MCF 10A (cell line): ENCODE measurements at regions not wholly inside any gene's neighbourhood (a gene's known extent, or its start where the extent isn't known, plus 50 kb on each side); places are given as distances from the start of the nearest gene placed in this dataset.
A peak's percentile ranks its signal among the peaks of the same experiment; 100 is the strongest.

Experiments used
- BruUV-seq: library from RNA; stranded (reverse); fragments of 400-500 nt; replicated peaks from 2 replicates; lab custom pipeline; 2021; lab: Mats Ljungman, UMichigan
- CTCF ChIA-PET: fragments of 300-600 bp; sonication (Branson Sonifier 250); formaldehyde crosslinking; extraction: SDS; loops from one replicate; lab custom pipeline; 2021; ENCODE audit warnings: antibody characterized with exemption, inconsistent platforms; lab: Yijun Ruan, JAX
- POLR2A ChIA-PET: fragments of 300-600, 350-650 bp; sonication (Branson Sonifier 250); formaldehyde crosslinking; extraction: SDS; loops from one replicate; lab custom pipeline; 2020; ENCODE audit warnings: antibody characterized with exemption, inconsistent platforms; lab: Yijun Ruan, JAX
- DNase-seq: peaks from one replicate; pipeline ENCODE4 v3.0.0-alpha.2; 2018; ENCODE audit not compliant: unreplicated experiment
- H3K27ac Mint-ChIP-seq: one replicate; pipeline ENCODE4 v1.8.0; 2022; ENCODE audit warnings: mild to moderate bottlenecking, low read depth, mixed read lengths; ENCODE audit not compliant: unreplicated experiment
- H3K27me3 Mint-ChIP-seq: one replicate; pipeline ENCODE4 v1.8.0; 2022; ENCODE audit warnings: mixed read lengths; ENCODE audit not compliant: insufficient read depth, unreplicated experiment
- H3K36me3 Mint-ChIP-seq: one replicate; pipeline ENCODE4 v1.8.0; 2022; ENCODE audit warnings: mild to moderate bottlenecking, moderate library complexity, mixed read lengths; ENCODE audit not compliant: insufficient read depth, unreplicated experiment
- H3K4me1 Mint-ChIP-seq: one replicate; pipeline ENCODE4 v1.8.0; 2022; ENCODE audit warnings: mixed read lengths; ENCODE audit not compliant: insufficient read depth, unreplicated experiment
- H3K4me3 Mint-ChIP-seq: one replicate; pipeline ENCODE4 v1.8.0; 2022; ENCODE audit warnings: mild to moderate bottlenecking, moderate library complexity, mixed read lengths; ENCODE audit not compliant: unreplicated experiment
- H3K9me3 Mint-ChIP-seq: one replicate; pipeline ENCODE4 v1.8.0; 2022; ENCODE audit warnings: mixed read lengths; ENCODE audit not compliant: unreplicated experiment
- intact Hi-C: fragments of 100-400 bp; cut with micrococcal nuclease; formaldehyde crosslinking; loops from 2 replicates; pipeline ENCODE4 v1.14.1; 2022
- TF ChIP-seq, protein P1 (sequence below): fragments of 200-600 bp; IDR thresholded peaks from one replicate; pipeline ENCODE4 v1.8.0; 2022; ENCODE audit warnings: antibody characterized with exemption, mild to moderate bottlenecking; ENCODE audit not compliant: unreplicated experiment

DNA sequence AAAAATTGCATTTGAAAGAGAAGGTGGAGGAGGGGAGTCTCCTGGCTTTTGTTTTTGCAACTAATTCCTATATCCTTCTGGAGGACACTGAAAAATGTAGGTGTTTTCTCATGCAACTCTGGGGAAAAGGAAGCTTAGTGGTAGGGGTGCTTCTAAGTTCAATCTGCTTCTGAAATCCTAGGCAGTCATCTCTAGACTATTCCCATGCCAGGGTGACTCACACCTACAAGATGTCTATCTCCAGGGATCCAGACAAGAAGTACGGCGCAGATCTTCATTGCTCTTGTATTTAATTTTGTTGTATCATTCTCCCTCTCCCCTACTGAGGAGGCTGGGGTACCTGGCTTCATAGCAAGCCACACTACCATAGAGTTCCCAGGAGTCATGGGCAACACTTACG is 258.8 kb downstream of the PHF14 start:
- H3K27ac Mint-ChIP-seq = no peak overlapping the region
- TF ChIP-seq, protein P1, sequence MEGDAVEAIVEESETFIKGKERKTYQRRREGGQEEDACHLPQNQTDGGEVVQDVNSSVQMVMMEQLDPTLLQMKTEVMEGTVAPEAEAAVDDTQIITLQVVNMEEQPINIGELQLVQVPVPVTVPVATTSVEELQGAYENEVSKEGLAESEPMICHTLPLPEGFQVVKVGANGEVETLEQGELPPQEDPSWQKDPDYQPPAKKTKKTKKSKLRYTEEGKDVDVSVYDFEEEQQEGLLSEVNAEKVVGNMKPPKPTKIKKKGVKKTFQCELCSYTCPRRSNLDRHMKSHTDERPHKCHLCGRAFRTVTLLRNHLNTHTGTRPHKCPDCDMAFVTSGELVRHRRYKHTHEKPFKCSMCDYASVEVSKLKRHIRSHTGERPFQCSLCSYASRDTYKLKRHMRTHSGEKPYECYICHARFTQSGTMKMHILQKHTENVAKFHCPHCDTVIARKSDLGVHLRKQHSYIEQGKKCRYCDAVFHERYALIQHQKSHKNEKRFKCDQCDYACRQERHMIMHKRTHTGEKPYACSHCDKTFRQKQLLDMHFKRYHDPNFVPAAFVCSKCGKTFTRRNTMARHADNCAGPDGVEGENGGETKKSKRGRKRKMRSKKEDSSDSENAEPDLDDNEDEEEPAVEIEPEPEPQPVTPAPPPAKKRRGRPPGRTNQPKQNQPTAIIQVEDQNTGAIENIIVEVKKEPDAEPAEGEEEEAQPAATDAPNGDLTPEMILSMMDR = no peak
- POLR2A ChIA-PET = no interaction called here
- peaks cover 6% of the 10 kb centered on the region for H3K36me3 Mint-ChIP-seq
- peak; percentile 18 for DNase-seq
- H3K9me3 Mint-ChIP-seq = no peaks in the 10 kb centered on the region
- no peak overlapping the region for H3K4me3 Mint-ChIP-seq
- CTCF ChIA-PET = no interaction called here
- H3K27me3 Mint-ChIP-seq = no peaks in the 10 kb centered on the region
- intact Hi-C loops = no loop called here
- peaks cover 34% of the 10 kb centered on the region for H3K4me1 Mint-ChIP-seq
- no TSS peak for BruUV-seq

DNA sequence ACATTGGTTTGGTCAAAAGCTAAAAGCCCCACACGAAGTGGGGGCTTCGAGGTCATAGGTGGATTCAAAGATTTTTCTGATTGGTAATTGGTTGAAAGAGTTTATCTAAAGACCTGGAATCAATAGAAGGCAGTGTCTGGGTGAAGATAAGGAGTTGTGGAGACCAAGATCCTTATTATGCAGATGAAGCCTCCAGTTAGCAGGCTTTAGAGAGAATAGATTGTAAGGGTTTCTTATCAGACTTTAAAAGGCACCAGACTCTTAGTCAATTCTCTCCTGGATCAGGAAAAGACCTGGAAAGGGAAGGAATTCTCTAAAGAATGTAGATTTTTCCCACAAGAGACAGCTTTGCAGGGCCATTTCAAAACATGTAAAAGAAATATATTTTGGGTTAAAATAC is 260.2 kb downstream of the PHF14 start:
- H3K4me1 Mint-ChIP-seq = peaks cover 25% of the 10 kb centered on the region
- CTCF ChIA-PET = no interaction called here
- TF ChIP-seq, protein P1 = no peak

GRCh38 chr7:11235491-11235890 is 261.8 kb downstream of the PHF14 start:
- intact Hi-C loops = no loop called here
- BruUV-seq = no TSS peak
- TF ChIP-seq, protein P1 = no peak
- Mint-ChIP-seq H3K36me3 (peaks cover 6% of the 10 kb centered on the region), H3K27me3 (no peaks in the 10 kb centered on the region), H3K9me3 (no peaks in the 10 kb centered on the region), H3K4me1 (peaks cover 19% of the 10 kb centered on the region), H3K4me3 (no peak overlapping the region), H3K27ac (no peak overlapping the region)
- no peak for DNase-seq
- ChIA-PET POLR2A (no interaction called here), CTCF (no interaction called here)

More for the DNA sequence above, 260.2 kb downstream of the PHF14 start:
- H3K9me3 Mint-ChIP-seq = no peaks in the 10 kb centered on the region
- no peaks in the 10 kb centered on the region for H3K27me3 Mint-ChIP-seq
- no peak overlapping the region for H3K4me3 Mint-ChIP-seq
- no peak overlapping the region for H3K27ac Mint-ChIP-seq
- POLR2A ChIA-PET = no interaction called here
- intact Hi-C loops = no loop called here
- DNase-seq = no peak
- H3K36me3 Mint-ChIP-seq = peaks cover 6% of the 10 kb centered on the region
- no TSS peak for BruUV-seq

DNA sequence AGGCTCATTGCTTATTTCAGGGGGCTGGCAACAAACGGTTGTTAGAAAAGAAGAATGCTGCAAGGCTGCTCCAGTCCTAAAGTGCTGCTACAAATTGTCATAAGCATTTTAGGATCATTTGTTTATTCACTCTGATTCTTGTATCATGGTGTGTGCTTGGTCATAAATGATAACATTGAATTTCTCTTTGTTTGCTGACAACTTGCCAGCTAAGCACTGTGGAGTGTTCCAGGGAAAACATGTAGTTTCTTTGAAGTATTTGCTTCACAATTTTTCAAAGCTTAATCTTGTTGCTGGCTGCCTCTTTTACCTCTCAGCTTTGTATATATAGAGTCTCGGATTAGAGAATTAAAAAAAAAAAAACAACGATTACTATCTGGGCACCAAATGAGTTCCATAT is 263.0 kb downstream of the PHF14 start:
- ChIA-PET CTCF (interaction anchor here (1.3 kb wide), 1 partner anchor 25 kb away, joined by 11 read pairs; no protein-coding TSS in a partner anchor), POLR2A (interaction anchor here (0.8 kb wide), 1 partner anchor 401 kb away, joined by 3 read pairs; no protein-coding TSS in a partner anchor)
- BruUV-seq = no TSS peak
- Mint-ChIP-seq H3K27me3 (no peaks in the 10 kb centered on the region), H3K36me3 (peaks cover 3% of the 10 kb centered on the region), H3K4me1 (peaks cover 11% of the 10 kb centered on the region), H3K9me3 (no peaks in the 10 kb centered on the region), H3K27ac (no peak overlapping the region), H3K4me3 (no peak overlapping the region)
- TF ChIP-seq, protein P1 = no peak
- DNase-seq = no peak
- intact Hi-C loops = no loop called here
